HUES6 (cell line): ENCODE measurements at regions not wholly inside any gene's neighbourhood (a gene's known extent, or its start where the extent isn't known, plus 50 kb on each side); places are given as distances from the start of the nearest gene placed in this dataset.

ENCODE experiments used
- H3K27ac ChIP-seq: 2 replicates; pipeline ENCODE4 v1.7.0; 2013; ENCODE audit warnings: low read depth, mild to moderate bottlenecking, low read length, inconsistent platforms
- H3K27me3 ChIP-seq: 2 replicates; pipeline ENCODE4 v1.6.1; 2013; ENCODE audit warnings: low read length; ENCODE audit not compliant: control insufficient read depth, insufficient read depth
- H3K36me3 ChIP-seq: 2 replicates; pipeline ENCODE4 v1.6.1; 2013; ENCODE audit warnings: low read length; ENCODE audit not compliant: control insufficient read depth, insufficient read depth
- H3K4me1 ChIP-seq: 2 replicates; pipeline ENCODE4 v1.6.1; 2013; ENCODE audit warnings: low read length; ENCODE audit not compliant: control insufficient read depth, insufficient read depth
- H3K4me3 ChIP-seq: 2 replicates; pipeline ENCODE4 v1.5.1; 2013; ENCODE audit warnings: low read depth, low read length
- H3K9ac ChIP-seq: one replicate; pipeline ENCODE4 v1.6.1; 2013; ENCODE audit warnings: mild to moderate bottlenecking, low read length
- H3K9me3 ChIP-seq: 2 replicates; pipeline ENCODE4 v1.6.1; 2013; ENCODE audit warnings: low read depth, low read length; ENCODE audit not compliant: control insufficient read depth, insufficient read depth

- Histone ChIP-seq H3K9me3 (no peaks in the 10 kb centered on the region), H3K4me3 (no peak overlapping the region), H3K27me3 (no peaks in the 10 kb centered on the region), H3K4me1 (no peaks in the 10 kb centered on the region), H3K36me3 (no peaks in the 10 kb centered on the region), H3K9ac (no peak overlapping the region), H3K27ac (no peak overlapping the region)
Measured at GRCh38 chr13:107480130-107480529, 735.2 kb downstream of the LIG4 start.

GRCh38 chr13:107477772-107478379 is 737.5 kb downstream of the LIG4 start:
- Histone ChIP-seq H3K27ac (no peak overlapping the region), H3K4me1 (no peaks in the 10 kb centered on the region)

GRCh38 chr13:107475753-107476453 is 739.4 kb downstream of the LIG4 start:
- Histone ChIP-seq H3K9ac (no peak overlapping the region), H3K27ac (no peak overlapping the region), H3K4me1 (no peaks in the 10 kb centered on the region), H3K4me3 (no peak overlapping the region), H3K36me3 (no peaks in the 10 kb centered on the region), H3K27me3 (no peaks in the 10 kb centered on the region), H3K9me3 (no peaks in the 10 kb centered on the region)

More at GRCh38 chr13:107477772-107478379, 737.5 kb downstream of the LIG4 start:
- Histone ChIP-seq H3K27me3 (no peaks in the 10 kb centered on the region), H3K36me3 (no peaks in the 10 kb centered on the region), H3K9me3 (no peaks in the 10 kb centered on the region), H3K4me3 (no peak overlapping the region), H3K9ac (no peak overlapping the region)

- no peaks in the 10 kb centered on the region for H3K27me3 ChIP-seq
- H3K9ac ChIP-seq, result no peak overlapping the region
- no peak overlapping the region for H3K4me3 ChIP-seq
- H3K27ac ChIP-seq, result no peak overlapping the region
- no peaks in the 10 kb centered on the region for H3K36me3 ChIP-seq
- H3K9me3 ChIP-seq, result no peaks in the 10 kb centered on the region
- no peaks in the 10 kb centered on the region for H3K4me1 ChIP-seq
Measured at GRCh38 chr13:107473253-107473652, 742.1 kb downstream of the LIG4 start.

- Histone ChIP-seq H3K36me3 (no peaks in the 10 kb centered on the region), H3K9ac (no peak overlapping the region), H3K4me1 (peaks cover 3% of the 10 kb centered on the region), H3K27me3 (no peaks in the 10 kb centered on the region), H3K27ac (no peak overlapping the region), H3K4me3 (no peak overlapping the region), H3K9me3 (no peaks in the 10 kb centered on the region)
Measured at GRCh38 chr13:107466326-107467099, 748.8 kb downstream of the LIG4 start.

GRCh38 chr13:107462501-107462900 is 752.8 kb downstream of the LIG4 start:
- no peaks in the 10 kb centered on the region for H3K27me3 ChIP-seq
- no peaks in the 10 kb centered on the region for H3K9me3 ChIP-seq
- no peak overlapping the region for H3K4me3 ChIP-seq
- H3K27ac ChIP-seq, result no peak overlapping the region
- H3K9ac ChIP-seq, result no peak overlapping the region
- H3K36me3 ChIP-seq, result no peaks in the 10 kb centered on the region
- H3K4me1 ChIP-seq, result peaks cover 9% of the 10 kb centered on the region

- Histone ChIP-seq H3K9me3 (no peaks in the 10 kb centered on the region), H3K27me3 (no peaks in the 10 kb centered on the region), H3K4me1 (peaks cover 9% of the 10 kb centered on the region), H3K4me3 (no peak overlapping the region), H3K27ac (no peak overlapping the region), H3K36me3 (no peaks in the 10 kb centered on the region), H3K9ac (no peak overlapping the region)
Measured at GRCh38 chr13:107461751-107462150, 753.6 kb downstream of the LIG4 start.

GRCh38 chr13:107459430-107459829 is 755.9 kb downstream of the LIG4 start:
- H3K27me3 ChIP-seq, result no peaks in the 10 kb centered on the region
- H3K4me3 ChIP-seq, result no peak overlapping the region
- H3K27ac ChIP-seq, result no peak overlapping the region
- no peak overlapping the region for H3K9ac ChIP-seq
- H3K9me3 ChIP-seq, result peaks cover 3% of the 10 kb centered on the region; the same call in 1 of the 2 replicates
- H3K36me3 ChIP-seq, result no peaks in the 10 kb centered on the region
- peaks cover 6% of the 10 kb centered on the region; the same call in 1 of the 2 replicates for H3K4me1 ChIP-seq

GRCh38 chr13:107458269-107458668 is 757.1 kb downstream of the LIG4 start:
- Histone ChIP-seq H3K36me3 (no peaks in the 10 kb centered on the region), H3K4me1 (peaks cover 6% of the 10 kb centered on the region; the same call in 1 of the 2 replicates), H3K4me3 (no peak overlapping the region), H3K9ac (no peak overlapping the region), H3K27ac (no peak overlapping the region), H3K27me3 (no peaks in the 10 kb centered on the region), H3K9me3 (peaks cover 13% of the 10 kb centered on the region)

GRCh38 chr13:107457686-107458085 is 757.6 kb downstream of the LIG4 start:
- no peaks in the 10 kb centered on the region for H3K36me3 ChIP-seq
- H3K4me1 ChIP-seq, result peaks cover 6% of the 10 kb centered on the region; the same call in 1 of the 2 replicates
- H3K4me3 ChIP-seq, result no peak overlapping the region
- H3K27me3 ChIP-seq, result no peaks in the 10 kb centered on the region
- no peak overlapping the region for H3K27ac ChIP-seq
- no peak overlapping the region for H3K9ac ChIP-seq
- peaks cover 19% of the 10 kb centered on the region for H3K9me3 ChIP-seq

- Histone ChIP-seq H3K36me3 (no peaks in the 10 kb centered on the region), H3K4me1 (peaks cover 6% of the 10 kb centered on the region; the same call in 1 of the 2 replicates), H3K4me3 (no peak overlapping the region), H3K9me3 (peaks cover 24% of the 10 kb centered on the region), H3K27me3 (no peaks in the 10 kb centered on the region), H3K9ac (no peak overlapping the region), H3K27ac (no peak overlapping the region)
Measured at GRCh38 chr13:107456431-107456830, 758.9 kb downstream of the LIG4 start.
